Upper lobe of right lung (tissue), 1 donor: ENCODE measurements at regions not wholly inside any gene's neighbourhood (a gene's known extent, or its start where the extent isn't known, plus 50 kb on each side); places are given as distances from the start of the nearest gene placed in this dataset.

Source experiments
- ATAC-seq: fragments of 200-7000 bp; cut with Tn5 transposase; one replicate; pipeline ENCODE4 v1.9.1; 2020; ENCODE audit warnings: mild to moderate bottlenecking, moderate library complexity
- DNase-seq: peaks from one replicate; pipeline ENCODE4 v3.0.0-alpha.2; 2020
- H3K27ac ChIP-seq: fragments of 200-600 bp; one replicate; pipeline ENCODE4 v1.8.0; 2022
- H3K27me3 ChIP-seq: fragments of 200-600 bp; one replicate; pipeline ENCODE4 v1.8.0; 2022; ENCODE audit warnings: mild to moderate bottlenecking
- H3K36me3 ChIP-seq: fragments of 200-600 bp; one replicate; pipeline ENCODE4 v1.8.0; 2022
- H3K4me1 ChIP-seq: fragments of 200-600 bp; one replicate; pipeline ENCODE4 v1.8.0; 2022
- H3K4me3 ChIP-seq: fragments of 200-600 bp; one replicate; pipeline ENCODE4 v1.8.0; 2022; ENCODE audit warnings: mild to moderate bottlenecking
- H3K9me3 ChIP-seq: fragments of 200-600 bp; one replicate; pipeline ENCODE4 v1.8.0; 2022
- intact Hi-C: fragments of 100-400 bp; cut with DNase I; formaldehyde crosslinking; loops from one replicate; pipeline ENCODE4 v1.11.0; 2022
- TF ChIP-seq, protein P1 (sequence below): fragments of 200-600 bp; IDR thresholded peaks from one replicate; pipeline ENCODE4 v1.8.0; 2022; ENCODE audit warnings: antibody characterized with exemption
- donor health status: DM: no; HTN: yes; CAD: no; lungs with severe emphysema.

DNA sequence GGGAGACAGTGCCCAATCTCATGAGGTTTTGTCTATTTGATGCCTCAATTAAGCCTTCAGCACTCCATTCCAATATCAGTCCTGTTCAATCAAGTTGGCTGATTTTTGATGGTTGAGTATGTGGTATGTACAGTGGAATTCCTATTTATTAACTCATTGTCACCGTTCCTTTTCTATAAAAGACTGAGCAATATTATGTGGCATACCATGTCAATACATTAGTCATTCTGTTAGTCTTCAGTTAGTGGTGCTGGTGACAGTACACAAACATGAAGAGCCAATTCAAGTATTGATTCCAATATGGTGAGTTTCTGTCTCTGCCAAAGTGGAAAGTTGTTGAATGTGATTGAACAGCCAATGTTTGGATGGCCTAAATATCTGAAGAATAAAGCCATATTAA lies 1343.9 kb downstream of the SUCLG1 start:
- H3K27ac ChIP-seq, result no peak overlapping the region
- ATAC-seq, result no peak
- H3K4me1 ChIP-seq, result no peaks in the 10 kb centered on the region
- no peaks in the 10 kb centered on the region for H3K27me3 ChIP-seq
- no peak overlapping the region for H3K4me3 ChIP-seq
- no peaks in the 10 kb centered on the region for H3K36me3 ChIP-seq
- intact Hi-C loops, result no loop called here
- TF ChIP-seq, protein P1, sequence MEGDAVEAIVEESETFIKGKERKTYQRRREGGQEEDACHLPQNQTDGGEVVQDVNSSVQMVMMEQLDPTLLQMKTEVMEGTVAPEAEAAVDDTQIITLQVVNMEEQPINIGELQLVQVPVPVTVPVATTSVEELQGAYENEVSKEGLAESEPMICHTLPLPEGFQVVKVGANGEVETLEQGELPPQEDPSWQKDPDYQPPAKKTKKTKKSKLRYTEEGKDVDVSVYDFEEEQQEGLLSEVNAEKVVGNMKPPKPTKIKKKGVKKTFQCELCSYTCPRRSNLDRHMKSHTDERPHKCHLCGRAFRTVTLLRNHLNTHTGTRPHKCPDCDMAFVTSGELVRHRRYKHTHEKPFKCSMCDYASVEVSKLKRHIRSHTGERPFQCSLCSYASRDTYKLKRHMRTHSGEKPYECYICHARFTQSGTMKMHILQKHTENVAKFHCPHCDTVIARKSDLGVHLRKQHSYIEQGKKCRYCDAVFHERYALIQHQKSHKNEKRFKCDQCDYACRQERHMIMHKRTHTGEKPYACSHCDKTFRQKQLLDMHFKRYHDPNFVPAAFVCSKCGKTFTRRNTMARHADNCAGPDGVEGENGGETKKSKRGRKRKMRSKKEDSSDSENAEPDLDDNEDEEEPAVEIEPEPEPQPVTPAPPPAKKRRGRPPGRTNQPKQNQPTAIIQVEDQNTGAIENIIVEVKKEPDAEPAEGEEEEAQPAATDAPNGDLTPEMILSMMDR, result no peak
- DNase-seq, result no peak
- H3K9me3 ChIP-seq, result no peaks in the 10 kb centered on the region

DNA sequence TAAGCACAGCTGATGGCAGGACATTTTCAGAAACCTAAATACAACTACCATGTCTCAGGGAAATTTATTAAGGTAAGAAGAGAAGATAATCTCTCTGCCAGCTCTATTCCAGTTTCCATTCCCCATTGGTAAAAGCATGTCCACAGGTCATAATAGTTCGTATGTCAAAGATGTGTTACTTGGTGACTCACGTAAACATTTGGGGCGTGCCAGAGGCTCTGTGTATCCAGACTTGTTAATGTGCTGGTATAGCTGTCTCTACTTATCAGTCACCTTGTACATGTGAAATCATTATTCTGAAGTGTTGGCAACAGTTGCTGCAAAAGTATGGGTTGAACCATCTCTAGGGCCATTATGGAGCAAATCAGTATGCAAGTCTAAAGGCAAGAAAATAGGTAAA lies 1345.1 kb downstream of the SUCLG1 start:
- no peak for ATAC-seq
- no peaks in the 10 kb centered on the region for H3K27me3 ChIP-seq
- H3K9me3 ChIP-seq, result no peaks in the 10 kb centered on the region
- no peaks in the 10 kb centered on the region for H3K4me1 ChIP-seq
- TF ChIP-seq, protein P1, result no peak
- no peak overlapping the region for H3K4me3 ChIP-seq
- no peak overlapping the region for H3K27ac ChIP-seq
- intact Hi-C loops, result no loop called here
- DNase-seq, result no peak
- H3K36me3 ChIP-seq, result no peaks in the 10 kb centered on the region

DNA sequence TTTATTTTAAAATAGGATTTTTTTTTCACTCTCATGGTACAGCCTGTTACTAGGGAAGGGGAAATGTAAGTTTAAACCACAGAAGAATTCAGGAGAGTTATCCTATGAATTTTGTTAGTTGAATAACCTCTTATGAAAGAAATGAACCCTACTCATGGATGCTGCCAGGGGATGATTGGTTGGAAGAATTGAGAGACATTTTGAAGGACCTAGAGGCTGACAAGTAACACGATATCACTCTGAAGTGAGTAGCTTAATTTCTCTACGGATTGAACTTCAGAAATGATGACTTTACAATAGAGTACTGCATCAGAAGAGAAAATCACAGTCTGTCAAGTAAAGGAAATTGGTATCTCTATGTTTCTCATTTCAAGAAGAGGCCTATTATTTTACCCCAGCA lies 1346.2 kb downstream of the SUCLG1 start:
- no peaks in the 10 kb centered on the region for H3K9me3 ChIP-seq
- H3K27me3 ChIP-seq, result no peaks in the 10 kb centered on the region
- intact Hi-C loops, result no loop called here
- no peak overlapping the region for H3K4me3 ChIP-seq
- TF ChIP-seq, protein P1, result no peak
- H3K27ac ChIP-seq, result no peak overlapping the region
- H3K4me1 ChIP-seq, result no peaks in the 10 kb centered on the region
- DNase-seq, result no peak
- no peak for ATAC-seq
- H3K36me3 ChIP-seq, result no peaks in the 10 kb centered on the region

DNA sequence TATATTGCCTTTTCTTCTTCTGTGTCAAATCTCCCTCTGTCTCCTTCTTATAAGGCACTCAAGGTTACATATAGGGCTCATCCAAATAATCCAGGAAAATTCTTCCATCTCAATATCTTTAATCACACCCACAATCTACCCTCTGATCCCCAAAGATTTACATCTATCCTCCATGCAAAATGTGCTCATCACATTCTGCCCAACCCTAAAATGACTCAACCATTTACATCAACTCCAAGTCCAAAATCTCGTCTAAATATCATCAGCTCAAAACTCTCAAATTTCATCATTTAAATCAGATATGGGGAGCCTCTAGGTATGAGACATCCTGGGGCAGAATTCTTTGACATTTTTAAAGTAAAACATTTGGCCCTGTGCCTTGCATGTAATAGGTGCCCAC lies 1349.8 kb downstream of the SUCLG1 start:
- no peak for ATAC-seq
- H3K4me3 ChIP-seq, result no peak overlapping the region

DNA sequence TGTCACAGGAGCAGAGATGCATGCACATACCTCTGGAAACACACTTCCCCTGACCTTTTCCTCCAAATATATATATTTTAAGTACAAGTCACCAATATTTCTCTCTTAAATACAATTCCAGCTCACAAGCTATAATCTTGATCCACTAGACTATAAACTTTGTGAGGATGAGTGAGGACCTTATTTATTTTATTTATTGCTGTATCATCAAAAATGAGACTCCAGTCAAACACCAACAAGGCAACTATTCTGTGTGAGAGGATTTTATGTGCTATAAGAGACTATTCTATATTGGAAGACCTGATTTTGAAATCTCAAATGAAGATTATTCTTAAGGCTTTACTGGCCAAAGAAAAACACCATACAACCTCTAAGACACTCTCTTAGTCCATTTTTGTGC lies 1352.2 kb downstream of the SUCLG1 start:
- H3K4me3 ChIP-seq, result no peak overlapping the region
- ATAC-seq (no peak), DNase-seq (no peak)
- TF ChIP-seq, protein P1, result no peak
- no peak overlapping the region for H3K27ac ChIP-seq
- H3K9me3 ChIP-seq, result no peaks in the 10 kb centered on the region
- no peaks in the 10 kb centered on the region for H3K36me3 ChIP-seq
- H3K4me1 ChIP-seq, result no peaks in the 10 kb centered on the region
- H3K27me3 ChIP-seq, result no peaks in the 10 kb centered on the region
- intact Hi-C loops, result no loop called here

More for the DNA sequence above, 1349.8 kb downstream of the SUCLG1 start:
- Histone ChIP-seq H3K27ac (no peak overlapping the region), H3K4me1 (no peaks in the 10 kb centered on the region), H3K36me3 (no peaks in the 10 kb centered on the region), H3K9me3 (no peaks in the 10 kb centered on the region), H3K27me3 (no peaks in the 10 kb centered on the region)
- TF ChIP-seq, protein P1, result no peak
- intact Hi-C loops, result no loop called here
- DNase-seq, result no peak

DNA sequence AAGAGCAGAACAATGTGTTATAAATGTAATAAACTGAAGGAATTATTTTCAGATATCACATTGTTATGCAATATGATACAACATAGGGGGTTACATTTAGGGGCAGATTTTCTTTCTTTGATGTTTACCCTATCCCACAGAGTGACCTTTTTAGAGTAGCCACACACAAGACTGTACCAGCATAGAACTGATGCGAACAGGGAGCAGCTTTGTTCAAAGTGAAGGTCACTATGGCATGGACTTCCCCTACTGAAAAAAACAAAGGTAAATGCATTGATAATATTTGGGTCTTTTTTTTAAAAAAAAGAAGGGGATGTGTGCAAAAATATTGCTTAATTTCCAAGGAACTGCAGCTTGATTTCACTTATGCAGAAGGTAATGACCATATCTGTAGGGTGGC lies 1354.9 kb downstream of the SUCLG1 start:
- Histone ChIP-seq H3K27ac (no peak overlapping the region), H3K9me3 (no peaks in the 10 kb centered on the region), H3K36me3 (no peaks in the 10 kb centered on the region), H3K27me3 (no peaks in the 10 kb centered on the region), H3K4me1 (no peaks in the 10 kb centered on the region), H3K4me3 (no peak overlapping the region)
- intact Hi-C loops, result no loop called here
- DNase-seq (no peak), ATAC-seq (no peak)
- TF ChIP-seq, protein P1, result no peak
